ENCODE measurements at regions not wholly inside any gene's neighbourhood (a gene's known extent, or its start where the extent isn't known, plus 50 kb on each side); places are given as distances from the start of the nearest gene placed in this dataset.
A peak's percentile ranks its signal among the peaks of the same experiment; 100 is the strongest.

DNA sequence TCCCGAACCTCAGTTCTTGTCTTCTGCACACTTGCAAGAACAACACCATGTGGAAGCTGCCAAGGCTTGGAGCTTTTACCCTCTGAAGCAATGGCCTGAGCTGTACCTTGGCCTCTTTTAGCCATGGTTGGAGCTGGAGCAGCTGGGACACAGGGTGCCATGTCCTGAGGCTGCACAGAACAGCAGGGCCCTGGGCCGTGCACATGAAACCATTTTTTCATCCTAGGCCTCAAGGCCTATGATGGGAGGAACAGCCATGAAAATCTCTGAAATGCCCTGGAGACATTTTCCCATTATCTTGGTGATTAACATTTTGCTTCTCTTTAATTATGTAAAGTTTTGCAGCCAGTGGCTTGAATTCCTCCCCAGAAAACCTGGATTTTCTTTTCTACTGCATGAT is 817.8 kb upstream of the CXADR start:
- Histone ChIP-seq H3K36me3 (ENCODE audit: low read depth) (no peaks in the 10 kb centered on the region), H3K79me2 (ENCODE audit: insufficient read depth) (no peaks in the 10 kb centered on the region), H3K27ac (no peak overlapping the region), H4K20me1 (ENCODE audit: insufficient read depth) (no peaks in the 10 kb centered on the region), H3K9ac (no peak overlapping the region), H3K4me3 (no peak overlapping the region), H2AFZ (no peak overlapping the region), H3K4me1 (ENCODE audit: insufficient read depth) (no peaks in the 10 kb centered on the region), H3K4me2 (ENCODE audit: unreplicated experiment) (no peak overlapping the region), H3K9me3 (ENCODE audit: low read depth) (no peaks in the 10 kb centered on the region), H3F3A (ENCODE audit: insufficient read depth) (no peaks in the 10 kb centered on the region), H3K27me3 (replicated peaks; ENCODE audit: insufficient read depth) (no peaks in the 10 kb centered on the region), H3K9me2 (ENCODE audit: insufficient read depth) (no peaks in the 10 kb centered on the region)
- WGBS, 2 experiments (ENCODE audit: low coverage in 1 of 2, low lambda C conversion rate in 2 of 2, missing lambda C conversion rate in 2 of 2): 60 to 83% methylated on average over 2 of the region's 2 CpGs
- no peak for TF ChIP-seq EZH2 (IDR thresholded peaks at IDR 0.05; ENCODE audit: insufficient read depth, poor library complexity, severe bottlenecking)
- TF ChIP-seq EZH2phosphoT487 (IDR thresholded peaks at IDR 0.05; ENCODE audit: insufficient read depth, low read depth): no peak
- in situ Hi-C loops (cut with MboI): no loop called here
- no peak for DNase-seq

DNA sequence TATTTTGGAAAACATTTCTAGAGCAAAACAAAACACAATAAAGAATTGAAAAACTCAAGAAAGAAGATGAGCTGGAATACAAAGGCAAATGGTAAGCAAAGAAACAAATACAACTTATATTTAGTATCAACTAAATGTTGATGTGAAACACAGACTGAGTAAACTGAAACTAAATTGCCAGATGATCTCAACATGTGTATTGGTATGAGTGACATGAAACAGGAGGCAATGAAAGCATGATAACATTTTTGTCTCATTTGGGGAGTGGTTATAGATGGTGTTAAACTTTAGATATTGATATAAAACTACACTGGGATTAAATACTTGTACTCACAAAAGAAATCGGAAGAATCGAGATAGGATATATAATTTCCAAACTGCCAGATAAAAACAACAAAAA is 805.6 kb upstream of the CXADR start:
- DNase-seq: no peak
- Histone ChIP-seq H4K20me1 (ENCODE audit: insufficient read depth) (no peaks in the 10 kb centered on the region), H2AFZ (peak overlapping the region; percentile 17; the same call in 1 of the 2 replicates), H3K9me2 (ENCODE audit: insufficient read depth) (no peaks in the 10 kb centered on the region), H3K9ac (no peak overlapping the region), H3K4me1 (ENCODE audit: insufficient read depth) (peaks cover 31% of the 10 kb centered on the region), H3K27ac (no peak overlapping the region), H3F3A (ENCODE audit: insufficient read depth) (peaks cover 13% of the 10 kb centered on the region; the same call in 1 of the 2 replicates), H3K4me2 (ENCODE audit: unreplicated experiment) (no peak overlapping the region), H3K79me2 (ENCODE audit: insufficient read depth) (no peaks in the 10 kb centered on the region), H3K27me3 (replicated peaks; ENCODE audit: insufficient read depth) (no peaks in the 10 kb centered on the region), H3K36me3 (ENCODE audit: low read depth) (no peaks in the 10 kb centered on the region), H3K4me3 (no peak overlapping the region), H3K9me3 (ENCODE audit: low read depth) (no peaks in the 10 kb centered on the region)
- no peak for TF ChIP-seq EZH2 (IDR thresholded peaks at IDR 0.05; ENCODE audit: insufficient read depth, poor library complexity, severe bottlenecking)
- TF ChIP-seq EZH2phosphoT487 (IDR thresholded peaks at IDR 0.05; ENCODE audit: insufficient read depth, low read depth): no peak
- WGBS, 2 experiments (ENCODE audit: low coverage in 1 of 2, low lambda C conversion rate in 2 of 2, missing lambda C conversion rate in 2 of 2): 50 to 63% methylated on average over 2 of the region's 2 CpGs
- in situ Hi-C loops (cut with MboI): no loop called here

DNA sequence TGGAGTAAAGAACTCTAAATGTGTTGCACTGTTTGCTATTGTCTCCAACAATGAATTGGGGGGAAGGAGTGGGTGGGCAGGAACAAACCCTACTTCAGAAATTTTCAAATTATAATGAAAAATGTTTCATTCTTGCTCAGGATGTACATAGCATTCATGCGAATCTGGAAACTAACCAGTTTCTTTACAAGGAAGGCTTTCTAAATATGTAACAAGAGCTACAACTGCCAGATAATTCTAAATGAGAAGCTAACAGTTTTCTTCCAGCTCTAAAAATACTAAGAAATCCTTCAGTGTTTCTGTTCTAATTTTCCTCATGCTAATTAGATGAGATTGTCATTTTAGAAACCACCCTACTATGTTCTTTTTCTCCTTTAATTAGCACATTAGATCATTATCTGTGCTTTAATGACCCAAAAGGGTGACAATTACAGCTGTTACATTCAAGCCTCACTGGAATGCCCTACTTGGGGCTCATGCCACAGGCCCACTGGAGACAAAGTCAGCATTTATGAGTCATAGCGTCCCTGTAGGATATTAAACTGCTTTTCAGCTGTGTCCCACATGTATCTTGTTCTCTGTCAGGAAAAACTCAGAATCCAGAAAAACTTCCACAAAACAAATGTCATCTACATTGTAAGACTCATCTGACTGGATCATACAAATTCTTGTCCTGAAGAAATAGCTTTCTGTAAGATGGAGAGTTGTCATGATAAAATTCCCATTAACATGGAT is 804.6 kb upstream of the CXADR start:
- in situ Hi-C loops (cut with MboI): no loop called here
- Histone ChIP-seq H3K36me3 (ENCODE audit: low read depth) (no peaks in the 10 kb centered on the region), H2AFZ (peak overlapping the region; percentile 33), H3K9me3 (ENCODE audit: low read depth) (no peaks in the 10 kb centered on the region), H3K9me2 (ENCODE audit: insufficient read depth) (no peaks in the 10 kb centered on the region), H3K27me3 (replicated peaks; ENCODE audit: insufficient read depth) (no peaks in the 10 kb centered on the region), H3K27ac (peak overlapping the region; percentile 3; the same call in 1 of the 2 replicates), H3F3A (ENCODE audit: insufficient read depth) (peaks cover 14% of the 10 kb centered on the region; the same call in 1 of the 2 replicates), H3K4me3 (no peak overlapping the region), H3K4me1 (ENCODE audit: insufficient read depth) (peaks cover 35% of the 10 kb centered on the region), H3K9ac (no peak overlapping the region), H3K4me2 (ENCODE audit: unreplicated experiment) (no peak overlapping the region), H4K20me1 (ENCODE audit: insufficient read depth) (no peaks in the 10 kb centered on the region), H3K79me2 (ENCODE audit: insufficient read depth) (no peaks in the 10 kb centered on the region)
- peak; percentile 68 for DNase-seq
- 11 to 21% methylated on average over 2 of the region's 2 CpGs for WGBS, 2 experiments (ENCODE audit: low coverage in 1 of 2, low lambda C conversion rate in 2 of 2, missing lambda C conversion rate in 2 of 2)
- no peak for TF ChIP-seq EZH2 (IDR thresholded peaks at IDR 0.05; ENCODE audit: insufficient read depth, poor library complexity, severe bottlenecking)
- TF ChIP-seq EZH2phosphoT487 (IDR thresholded peaks at IDR 0.05; ENCODE audit: insufficient read depth, low read depth): no peak

DNA sequence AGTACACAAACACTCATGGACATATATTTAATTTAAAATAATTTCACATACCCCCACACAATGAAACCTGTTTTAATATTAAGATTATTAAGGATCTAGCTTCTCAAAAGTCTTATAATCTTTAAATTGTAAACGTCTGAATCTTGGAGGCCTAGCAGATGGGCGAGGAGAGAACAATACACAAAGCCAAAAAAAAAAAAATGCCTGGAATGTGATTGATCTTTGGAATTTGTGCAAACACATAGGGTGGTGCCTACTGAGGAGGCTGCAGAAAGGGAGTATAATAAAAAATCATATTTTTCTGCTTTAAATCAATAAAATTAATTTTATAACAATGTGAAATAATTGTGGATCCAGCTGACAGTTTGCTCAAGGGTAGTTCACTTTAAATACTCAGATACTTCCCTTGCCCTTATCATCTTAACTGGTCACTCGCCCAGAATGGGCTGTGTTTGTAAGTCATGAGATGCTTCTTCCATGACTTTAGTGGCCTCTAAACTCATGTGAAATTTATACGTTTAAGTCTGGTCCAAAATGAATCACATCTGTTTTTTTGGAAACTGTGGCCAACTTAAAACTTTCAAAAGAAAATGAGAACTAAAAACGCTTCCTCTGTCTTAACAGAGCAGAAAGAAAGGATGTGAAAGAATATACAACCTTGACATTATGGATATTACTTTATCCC is 802.8 kb upstream of the CXADR start:
- no peaks in the 10 kb centered on the region for H3K9me3 ChIP-seq (ENCODE audit: low read depth)
- H3K9me2 ChIP-seq (ENCODE audit: insufficient read depth): no peaks in the 10 kb centered on the region
- H3K4me3 ChIP-seq: peak overlapping the region; percentile 17; the same call in 1 of the 2 replicates
- H2AFZ ChIP-seq: peak overlapping the region; percentile 53
- H3F3A ChIP-seq (ENCODE audit: insufficient read depth): peaks cover 21% of the 10 kb centered on the region; the same call in 1 of the 2 replicates
- H3K4me1 ChIP-seq (ENCODE audit: insufficient read depth): peaks cover 41% of the 10 kb centered on the region
- in situ Hi-C loops (cut with MboI): no loop called here
- H3K4me2 ChIP-seq (ENCODE audit: unreplicated experiment): peak overlapping the region; percentile 77
- no peaks in the 10 kb centered on the region for H3K36me3 ChIP-seq (ENCODE audit: low read depth)
- H3K27ac ChIP-seq: peak overlapping the region; percentile 69
- H4K20me1 ChIP-seq (ENCODE audit: insufficient read depth): no peaks in the 10 kb centered on the region
- peak overlapping the region; percentile 17; the same call in 1 of the 2 replicates for H3K9ac ChIP-seq
- no peak for TF ChIP-seq EZH2 (IDR thresholded peaks at IDR 0.05; ENCODE audit: insufficient read depth, poor library complexity, severe bottlenecking)
- TF ChIP-seq EZH2phosphoT487 (IDR thresholded peaks at IDR 0.05; ENCODE audit: insufficient read depth, low read depth): no peak
- 4 to 7% methylated on average over 5 of the region's 5 CpGs for WGBS, 2 experiments (ENCODE audit: low coverage in 1 of 2, low lambda C conversion rate in 2 of 2, missing lambda C conversion rate in 2 of 2)
- H3K27me3 ChIP-seq (replicated peaks; ENCODE audit: insufficient read depth): no peaks in the 10 kb centered on the region
- no peaks in the 10 kb centered on the region for H3K79me2 ChIP-seq (ENCODE audit: insufficient read depth)
- peak; percentile 86 for DNase-seq

Data from GM23248 (cell line).